Embryonic facial prominence (tissue), 1 donor: ENCODE measurements at regions not wholly inside any gene's neighbourhood (a gene's known extent, or its start where the extent isn't known, plus 50 kb on each side); places are given as distances from the start of the nearest gene placed in this dataset.

Experiments
- DNase-seq: peaks from one replicate; pipeline ENCODE4 v3.0.0-alpha.2; 2016; ENCODE audit errors: extremely low spot score

- DNase-seq, result no peak
These were observed 908.2 kb downstream of the EFNB2 start for GRCh38 chr13:105627270-105627669.

- DNase-seq, result no peak
These were observed 909.8 kb downstream of the EFNB2 start for GRCh38 chr13:105625691-105626090.

GRCh38 chr13:105616333-105617075 lies 919.0 kb downstream of the EFNB2 start:
- DNase-seq, result no peak

GRCh38 chr13:105612541-105612940 lies 922.9 kb downstream of the EFNB2 start:
- DNase-seq, result no peak

GRCh38 chr13:105611424-105611823 lies 924.0 kb downstream of the EFNB2 start:
- DNase-seq, result no peak

GRCh38 chr13:105608104-105608503 lies 927.4 kb downstream of the EFNB2 start:
- no peak for DNase-seq

GRCh38 chr13:105607426-105607825 lies 928.0 kb downstream of the EFNB2 start:
- no peak for DNase-seq

- DNase-seq, result no peak
These were observed 928.4 kb downstream of the EFNB2 start for GRCh38 chr13:105607016-105607415.

GRCh38 chr13:105602956-105603670 lies 932.3 kb downstream of the EFNB2 start:
- DNase-seq, result no peak

- no peak for DNase-seq
These were observed 935.9 kb downstream of the EFNB2 start for GRCh38 chr13:105599477-105600037.

GRCh38 chr13:105598529-105598928 lies 936.9 kb downstream of the EFNB2 start:
- DNase-seq, result no peak

- DNase-seq, result no peak
These were observed 937.9 kb downstream of the EFNB2 start for GRCh38 chr13:105597573-105597972.

GRCh38 chr13:105595471-105595870 lies 940.0 kb downstream of the EFNB2 start:
- no peak for DNase-seq

- no peak for DNase-seq
These were observed 944.2 kb downstream of the EFNB2 start for GRCh38 chr13:105591277-105591676.

- no peak for DNase-seq
These were observed 947.7 kb downstream of the EFNB2 start for GRCh38 chr13:105587786-105588185.

GRCh38 chr13:105579821-105580710 lies 955.4 kb downstream of the EFNB2 start:
- DNase-seq, result no peak

GRCh38 chr13:105573136-105573535 lies 962.3 kb downstream of the EFNB2 start:
- DNase-seq, result no peak

GRCh38 chr13:105572401-105572800 lies 963.1 kb downstream of the EFNB2 start:
- no peak for DNase-seq

GRCh38 chr13:105569816-105570215 lies 965.6 kb downstream of the EFNB2 start:
- no peak for DNase-seq

GRCh38 chr13:105567951-105568525 lies 967.4 kb downstream of the EFNB2 start:
- DNase-seq, result no peak

- no peak for DNase-seq
These were observed 970.2 kb downstream of the EFNB2 start for GRCh38 chr13:105565136-105565727.
